NOMO-1 treated with DMSO at 0.1 percent for 48 hours (cell line): ENCODE measurements at regions not wholly inside any gene's neighbourhood (a gene's known extent, or its start where the extent isn't known, plus 50 kb on each side); places are given as distances from the start of the nearest gene placed in this dataset.
"Not testable (repeated sequence)": the region's sequence is repeated elsewhere in the genome, so short reads cannot be mapped to it uniquely, and the experiment has no call there.

ENCODE experiments used
- DNase-seq: peaks from one replicate; lab custom pipeline; 2025; ENCODE audit not compliant: unreplicated experiment; lab: John Stamatoyannopoulos, UW

GRCh38 chr3:70658513-70659310 lies 346.3 kb upstream of the MDFIC2 start:
- no peak for DNase-seq

DNA sequence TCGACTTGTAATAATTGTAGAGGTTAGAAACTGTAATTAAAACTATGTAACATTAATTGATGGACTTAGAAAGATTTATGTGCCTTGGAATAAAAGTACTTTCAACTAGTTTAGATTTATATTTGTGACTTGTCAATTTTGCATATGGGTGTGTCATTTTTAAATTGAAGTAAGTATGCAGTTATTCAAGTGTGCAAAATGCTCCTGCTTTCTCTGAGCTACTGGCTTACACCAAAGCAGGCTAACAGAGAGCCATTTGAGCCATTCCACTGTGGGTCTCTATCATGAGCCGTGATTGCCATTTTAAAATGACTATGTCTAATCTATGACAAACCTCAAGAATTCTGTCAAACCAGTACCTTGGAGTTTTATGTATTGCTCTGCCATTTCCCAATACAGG lies 345.0 kb upstream of the MDFIC2 start:
- no peak for DNase-seq

DNA sequence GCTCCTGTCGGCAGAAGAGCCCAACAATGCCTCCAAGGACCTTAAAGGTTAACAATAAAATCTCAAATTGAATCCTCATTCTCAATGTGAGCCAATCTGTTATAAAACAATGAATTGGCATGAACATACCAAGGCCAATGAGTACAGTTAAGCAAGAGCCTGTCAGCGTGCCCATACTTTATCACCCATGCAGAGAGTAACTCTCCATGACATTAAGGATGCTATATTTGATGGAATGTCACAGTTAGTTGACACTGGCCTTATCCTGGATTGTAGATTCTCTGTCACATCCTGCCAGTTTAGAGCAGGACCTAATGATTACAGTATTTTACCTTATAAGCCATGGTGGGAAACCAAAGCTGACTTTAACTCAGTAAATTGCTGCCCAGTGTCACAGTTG lies 335.4 kb upstream of the MDFIC2 start:
- no peak for DNase-seq

GRCh38 chr3:70647094-70647493 lies 334.7 kb upstream of the MDFIC2 start:
- DNase-seq = no peak

DNA sequence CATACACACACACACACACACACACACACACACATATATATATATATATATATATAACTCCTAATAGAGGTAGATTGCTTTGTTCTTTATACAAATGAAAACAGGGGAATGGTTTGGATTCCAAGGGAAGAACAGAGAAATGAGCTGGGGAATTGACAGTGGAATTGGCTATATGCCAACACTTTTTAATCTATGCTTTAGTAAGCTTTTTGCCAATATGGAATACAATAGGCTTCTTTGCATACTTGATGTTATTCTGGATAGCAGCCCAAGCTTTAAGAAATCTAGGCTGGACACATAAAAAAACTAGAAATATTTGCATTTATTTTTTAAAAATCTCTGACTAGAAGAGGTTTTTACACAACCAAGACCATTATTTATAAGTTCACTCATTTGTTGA lies 334.2 kb upstream of the MDFIC2 start:
- DNase-seq = no peak

DNA sequence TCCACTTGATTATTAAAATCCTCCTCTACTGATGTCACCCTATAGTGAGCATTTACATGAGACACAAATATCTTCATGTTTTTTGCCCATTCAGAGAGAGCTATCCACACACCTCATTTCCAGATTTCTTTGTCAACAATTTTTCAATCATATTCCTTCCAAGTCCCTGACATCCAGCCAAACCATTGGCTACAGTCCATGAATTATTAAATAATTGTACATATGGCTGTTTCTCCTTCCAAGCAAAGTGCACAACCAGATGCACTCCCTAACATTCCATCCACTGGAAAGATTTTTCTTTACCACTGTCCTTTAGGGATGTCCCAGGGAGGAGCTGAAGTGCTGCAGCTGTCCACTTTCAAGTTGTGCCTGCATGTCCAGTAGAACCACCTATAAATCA lies 328.0 kb upstream of the MDFIC2 start:
- no peak for DNase-seq

- no peak for DNase-seq
Observed at GRCh38 chr3:70635301-70635700, 322.9 kb upstream of the MDFIC2 start.

- DNase-seq = no peak
Observed at GRCh38 chr3:70631716-70632307, 319.4 kb upstream of the MDFIC2 start.

- no peak for DNase-seq
Observed at GRCh38 chr3:70621451-70621850, 309.0 kb upstream of the MDFIC2 start.

GRCh38 chr3:70620956-70621355 lies 308.5 kb upstream of the MDFIC2 start:
- no peak for DNase-seq

DNA sequence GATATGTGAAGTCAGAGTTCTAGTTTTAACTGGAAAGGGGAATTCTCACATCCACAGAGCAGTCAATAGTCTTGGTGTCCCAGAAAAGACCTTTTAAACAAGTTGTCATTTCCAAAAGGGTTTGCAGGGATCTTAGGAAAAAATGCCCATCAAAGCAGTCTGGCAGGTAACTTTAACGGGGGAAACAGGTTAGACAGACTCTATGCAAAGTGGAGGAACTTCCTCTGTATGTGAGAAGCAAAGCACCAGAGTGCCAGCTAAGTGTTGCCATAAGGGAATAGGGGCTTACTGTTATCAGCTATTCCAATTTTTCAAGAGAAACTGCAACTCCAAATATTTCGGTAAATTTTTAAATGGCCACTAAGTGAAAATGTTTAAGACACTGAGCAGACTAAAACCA lies 307.9 kb upstream of the MDFIC2 start:
- DNase-seq = no peak

- no peak for DNase-seq
Observed at GRCh38 chr3:70618151-70618550, 305.7 kb upstream of the MDFIC2 start.

GRCh38 chr3:70617349-70617748 lies 304.9 kb upstream of the MDFIC2 start:
- DNase-seq = not testable (repeated sequence)

DNA sequence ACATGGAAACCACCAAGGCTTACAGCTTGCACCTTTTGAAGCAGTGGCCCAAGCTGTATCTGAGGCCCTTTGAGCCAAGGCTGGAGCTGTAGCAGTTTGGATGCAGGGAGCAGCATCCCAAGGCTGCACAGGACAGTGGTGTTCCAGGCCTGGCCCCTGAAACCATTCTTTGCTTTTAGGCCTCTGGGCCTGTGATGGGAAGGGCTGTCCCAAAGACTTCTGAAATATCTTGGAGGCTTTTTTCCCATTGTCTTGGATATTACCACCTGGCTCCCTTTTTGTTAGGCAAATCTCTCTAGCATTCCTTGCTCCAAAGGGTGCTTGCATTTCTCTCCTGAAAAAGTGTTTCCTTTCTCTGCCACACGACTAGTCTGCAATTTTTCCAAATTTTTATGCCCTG lies 302.8 kb upstream of the MDFIC2 start:
- DNase-seq = no peak

DNA sequence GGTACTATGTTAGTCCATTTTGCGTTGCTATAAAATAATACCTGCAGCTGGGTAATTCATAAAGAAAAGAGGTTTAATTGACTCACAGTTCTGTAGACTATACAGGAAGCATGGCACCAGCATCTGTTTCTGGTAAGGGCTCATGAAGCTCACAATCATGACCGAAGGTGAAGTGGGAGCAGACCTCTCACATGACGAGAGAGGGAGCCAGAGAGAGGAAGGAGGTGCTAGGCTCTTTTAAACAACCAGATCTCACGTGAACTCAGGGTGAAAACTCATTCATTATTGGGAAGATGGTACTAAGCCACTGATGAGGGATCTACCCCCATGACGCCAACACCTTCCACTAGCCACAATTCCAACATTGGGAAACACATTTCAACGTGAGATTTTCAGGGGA lies 301.7 kb upstream of the MDFIC2 start:
- DNase-seq = no peak

- no peak for DNase-seq
Observed at GRCh38 chr3:70612920-70613319, 300.5 kb upstream of the MDFIC2 start.

DNA sequence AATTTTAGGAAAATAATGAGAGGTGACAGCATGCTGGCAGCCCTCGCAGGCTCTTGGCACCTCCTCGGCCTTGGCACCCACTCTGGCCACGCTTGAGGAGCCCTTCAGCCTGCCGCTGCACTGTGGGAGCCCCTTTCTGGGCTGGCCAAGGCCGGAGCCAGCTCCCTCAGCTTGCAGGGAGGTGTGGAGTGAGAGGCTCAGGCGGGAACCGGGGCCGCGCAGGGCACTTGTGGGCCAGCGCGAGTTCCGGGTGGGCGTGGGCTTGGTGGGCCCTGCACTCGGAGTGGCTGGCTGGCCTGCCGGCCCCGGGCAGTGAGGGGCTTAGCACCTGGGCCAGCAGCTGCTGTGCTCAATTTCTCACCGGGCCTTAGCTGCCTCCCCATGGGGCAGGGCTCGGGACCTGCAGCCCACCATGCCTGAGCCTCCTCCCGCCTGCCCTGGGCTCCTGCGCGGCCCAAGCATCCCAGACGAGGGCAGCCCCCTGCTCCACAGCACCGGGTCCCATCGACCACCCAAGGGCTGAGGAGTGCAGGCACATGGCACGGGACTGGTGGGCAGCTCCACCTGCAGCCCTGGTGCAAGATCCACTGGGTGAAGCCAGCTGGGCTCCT lies 299.3 kb upstream of the MDFIC2 start:
- not testable (repeated sequence) for DNase-seq

- no peak for DNase-seq
Observed at GRCh38 chr3:70608434-70608833, 296.0 kb upstream of the MDFIC2 start.

GRCh38 chr3:70607469-70607868 lies 295.0 kb upstream of the MDFIC2 start:
- no peak for DNase-seq

- DNase-seq = no peak
Observed at GRCh38 chr3:70606018-70606417, 293.6 kb upstream of the MDFIC2 start.

DNA sequence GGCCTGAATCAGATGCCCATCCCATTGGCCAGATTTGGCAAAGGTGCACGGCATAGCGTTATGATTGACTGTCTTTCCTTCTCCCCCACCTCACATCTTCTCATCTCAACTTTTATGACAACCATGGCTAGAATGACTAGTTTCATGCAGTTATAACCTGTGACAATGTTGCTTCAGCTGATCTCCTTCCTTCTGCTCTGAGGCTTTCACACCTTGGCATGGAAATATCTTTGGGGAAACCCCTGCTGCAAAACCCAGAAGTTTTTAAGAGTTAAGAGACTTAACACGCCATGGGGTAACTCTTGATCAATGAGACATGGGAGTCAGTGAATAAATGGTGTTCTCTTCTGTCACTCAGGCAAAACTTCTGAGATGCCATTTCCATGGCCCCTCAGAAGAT lies 290.7 kb upstream of the MDFIC2 start:
- DNase-seq = no peak

DNA sequence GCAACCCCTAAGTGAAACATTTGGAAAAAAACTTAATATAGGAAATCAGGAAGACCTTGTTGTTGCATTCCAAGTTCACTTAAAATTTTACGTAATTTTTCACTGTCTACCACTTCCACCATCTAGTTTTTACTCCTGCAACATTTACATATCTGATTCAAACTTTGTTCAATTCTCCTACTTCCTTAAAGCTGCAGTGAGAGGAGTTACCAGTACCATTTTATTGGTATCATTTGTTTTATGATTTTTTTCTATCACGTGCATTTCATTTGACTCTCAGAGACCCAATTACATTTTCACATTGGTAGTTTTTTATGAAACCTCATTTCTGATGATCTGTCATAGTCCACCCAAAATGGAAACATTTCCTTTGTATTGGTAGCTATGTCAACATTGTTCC lies 284.9 kb upstream of the MDFIC2 start:
- DNase-seq = no peak
